Lower leg skin (tissue), 4 donors: ENCODE measurements at regions not wholly inside any gene's neighbourhood (a gene's known extent, or its start where the extent isn't known, plus 50 kb on each side); places are given as distances from the start of the nearest gene placed in this dataset.

ENCODE experiments used
- DNase-seq, 2 donors: peaks; one replicate each; pipeline ENCODE4 v3.0.0-alpha.2; 2019; ENCODE audit warnings: low spot score in 2 of 2
- H3K4me3 ChIP-seq: fragments of 200-600 bp; sonication (generic); 2 replicates; pipeline ENCODE4 v1.5.1; 2017; ENCODE audit warnings: mild to moderate bottlenecking, low read depth; ENCODE audit not compliant: poor library complexity, severe bottlenecking
- POLR2A ChIP-seq, 2 donors: fragments of 450-650 bp; IDR thresholded peaks; one replicate each; pipeline ENCODE4 v1.6.1; 2016 to 2017; ENCODE audit warnings: antibody characterized with exemption in 2 of 2, mild to moderate bottlenecking in 1 of 2, moderate library complexity in 1 of 2
- WGBS, 2 donors: methylation state at CpG; one replicate each; pipeline ENCODE4 v1.1.5; 2018; 5-methylcytosine and 5-hydroxymethylcytosine counted together
- intact Hi-C: fragments of 100-400 bp; cut with DNase I; formaldehyde crosslinking; loops from one replicate; pipeline ENCODE4 v1.15.0; 2023; ENCODE audit warnings: low total_unique reads
- TF ChIP-seq, protein P1 (sequence below), 3 donors: fragments of 450-650 bp; IDR thresholded peaks; one replicate each; pipeline ENCODE4 v1.5.1; 2016; ENCODE audit warnings: antibody characterized with exemption in 3 of 3, mild to moderate bottlenecking in 3 of 3, moderate library complexity in 2 of 3

- no peak overlapping the region for H3K4me3 ChIP-seq
- TF ChIP-seq, protein P1, sequence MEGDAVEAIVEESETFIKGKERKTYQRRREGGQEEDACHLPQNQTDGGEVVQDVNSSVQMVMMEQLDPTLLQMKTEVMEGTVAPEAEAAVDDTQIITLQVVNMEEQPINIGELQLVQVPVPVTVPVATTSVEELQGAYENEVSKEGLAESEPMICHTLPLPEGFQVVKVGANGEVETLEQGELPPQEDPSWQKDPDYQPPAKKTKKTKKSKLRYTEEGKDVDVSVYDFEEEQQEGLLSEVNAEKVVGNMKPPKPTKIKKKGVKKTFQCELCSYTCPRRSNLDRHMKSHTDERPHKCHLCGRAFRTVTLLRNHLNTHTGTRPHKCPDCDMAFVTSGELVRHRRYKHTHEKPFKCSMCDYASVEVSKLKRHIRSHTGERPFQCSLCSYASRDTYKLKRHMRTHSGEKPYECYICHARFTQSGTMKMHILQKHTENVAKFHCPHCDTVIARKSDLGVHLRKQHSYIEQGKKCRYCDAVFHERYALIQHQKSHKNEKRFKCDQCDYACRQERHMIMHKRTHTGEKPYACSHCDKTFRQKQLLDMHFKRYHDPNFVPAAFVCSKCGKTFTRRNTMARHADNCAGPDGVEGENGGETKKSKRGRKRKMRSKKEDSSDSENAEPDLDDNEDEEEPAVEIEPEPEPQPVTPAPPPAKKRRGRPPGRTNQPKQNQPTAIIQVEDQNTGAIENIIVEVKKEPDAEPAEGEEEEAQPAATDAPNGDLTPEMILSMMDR (IDR thresholded peaks at IDR 0.05): no peak
- no peak for TF ChIP-seq POLR2A (IDR thresholded peaks at IDR 0.05)
- no peak for DNase-seq
- 53 to 77% methylated on average over 1 of the region's 1 CpG for WGBS, 2 donors
- intact Hi-C loops: no loop called here
Measured at GRCh38 chr6:76342611-76343160, 270.2 kb upstream of the IMPG1 start.

GRCh38 chr6:76330031-76330430 is 257.6 kb upstream of the IMPG1 start:
- no peak overlapping the region for H3K4me3 ChIP-seq
- TF ChIP-seq, protein P1 (IDR thresholded peaks at IDR 0.05): no peak
- no peak for TF ChIP-seq POLR2A (IDR thresholded peaks at IDR 0.05)
- intact Hi-C loops: no loop called here
- 40 to 42% methylated on average over 4 of the region's 4 CpGs for WGBS, 2 donors
- no peak for DNase-seq

DNA sequence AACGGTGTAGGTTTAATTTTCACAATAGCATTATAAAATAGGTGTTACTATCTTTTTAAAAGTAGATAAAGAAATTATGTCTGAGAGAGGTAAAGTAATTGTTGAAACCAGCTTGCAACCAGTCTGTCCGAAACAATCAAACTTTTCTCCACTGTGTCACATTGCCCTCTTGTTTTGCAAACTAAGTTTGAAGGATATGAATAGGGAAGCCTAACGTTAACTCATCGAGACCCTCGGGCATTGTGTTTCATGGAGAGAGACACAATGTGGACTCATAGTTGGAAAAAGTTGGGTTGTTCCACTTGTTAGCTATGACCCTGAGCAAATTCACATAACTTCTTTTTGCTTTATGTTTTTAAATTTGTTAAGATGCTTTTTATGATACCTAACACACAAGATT is 254.4 kb upstream of the IMPG1 start:
- TF ChIP-seq POLR2A (IDR thresholded peaks at IDR 0.05): no peak
- TF ChIP-seq, protein P1 (IDR thresholded peaks at IDR 0.05): no peak
- WGBS, 2 donors: 82% methylated on average over 5 of the region's 5 CpGs
- H3K4me3 ChIP-seq: no peak overlapping the region
- no peak for DNase-seq
- intact Hi-C loops: no loop called here
